Caco-2 (cell line): ENCODE measurements at regions not wholly inside any gene's neighbourhood (a gene's known extent, or its start where the extent isn't known, plus 50 kb on each side); places are given as distances from the start of the nearest gene placed in this dataset.

ENCODE experiments used
- BruUV-seq: library from RNA; stranded (reverse); fragments of 400-500 nt; replicated peaks from 2 replicates; lab custom pipeline; 2021; lab: Mats Ljungman, UMichigan
- CTCF ChIA-PET: fragments of 300-600 bp; sonication (Branson Sonifier 250); formaldehyde crosslinking; loops from one replicate; lab custom pipeline; 2022; ENCODE audit warnings: antibody characterized with exemption; lab: Charles Lee
- POLR2A ChIA-PET: fragments of 300-600 bp; sonication (Branson Sonifier 250); formaldehyde crosslinking; loops from one replicate; lab custom pipeline; 2022; ENCODE audit warnings: antibody characterized with exemption; lab: Charles Lee
- DNase-seq, 2 experiments: peaks; one replicate each; pipeline versions ENCODE4 v3.0.0 to v3.0.0-alpha.2; 2020 to 2022
- H3K27me3 ChIP-seq: replicated peaks from 2 replicates; pipeline ENCODE4 v1.6.0; 2011; ENCODE audit warnings: low read length; ENCODE audit not compliant: control insufficient read depth, insufficient read depth
- H3K36me3 ChIP-seq: 2 replicates; pipeline ENCODE4 v1.5.1; 2011; ENCODE audit warnings: low read length; ENCODE audit not compliant: control insufficient read depth, insufficient read depth
- H3K4me1 ChIP-seq: fragments of 250-450 bp; sonication (Bioruptor Pico); 2 replicates; pipeline ENCODE4 v1.5.1; 2020; ENCODE audit warnings: mild to moderate bottlenecking
- H3K4me3 ChIP-seq: 2 replicates; pipeline ENCODE4 v1.5.1; 2011; ENCODE audit warnings: low read depth, mild to moderate bottlenecking, control low read depth, low read length
- H3K9me3 ChIP-seq: fragments of 250-450 bp; sonication (Bioruptor Pico); 2 replicates; pipeline ENCODE4 v1.5.1; 2020; ENCODE audit warnings: mild to moderate bottlenecking, moderate library complexity
- H3K27ac Mint-ChIP-seq: one replicate; pipeline ENCODE4 v1.8.0; 2022; ENCODE audit warnings: mixed read lengths; ENCODE audit not compliant: unreplicated experiment
- H3K27me3 Mint-ChIP-seq: one replicate; pipeline ENCODE4 v1.8.0; 2022; ENCODE audit warnings: mixed read lengths; ENCODE audit not compliant: insufficient read depth, unreplicated experiment
- H3K36me3 Mint-ChIP-seq: one replicate; pipeline ENCODE4 v1.8.0; 2022; ENCODE audit warnings: mild to moderate bottlenecking, mixed read lengths; ENCODE audit not compliant: insufficient read depth, unreplicated experiment
- H3K4me1 Mint-ChIP-seq: one replicate; pipeline ENCODE4 v1.8.0; 2022; ENCODE audit warnings: low read depth, mixed read lengths; ENCODE audit not compliant: unreplicated experiment
- H3K4me3 Mint-ChIP-seq: one replicate; pipeline ENCODE4 v1.8.0; 2022; ENCODE audit warnings: mild to moderate bottlenecking, moderate library complexity, mixed read lengths; ENCODE audit not compliant: unreplicated experiment
- H3K9me3 Mint-ChIP-seq: one replicate; pipeline ENCODE4 v1.8.0; 2022; ENCODE audit warnings: mixed read lengths; ENCODE audit not compliant: unreplicated experiment
- intact Hi-C: fragments of 100-400 bp; cut with micrococcal nuclease; formaldehyde crosslinking; loops from one replicate; pipeline ENCODE4 v1.10.0; 2022; ENCODE audit not compliant: unreplicated experiment
- TF ChIP-seq, protein P1 (sequence below), 2 experiments: fragments of 200-600 bp in 1 of 2; IDR thresholded peaks; 1 replicate in 1 of 2; 2 replicates in 1 of 2; pipeline versions ENCODE4 v1.5.1 to v1.8.0; 2011 to 2022; ENCODE audit warnings: antibody characterized with exemption in 1 of 2, control low read depth in 1 of 2, inconsistent platforms in 1 of 2, low read depth in 1 of 2, low read length in 1 of 2, mild to moderate bottlenecking in 1 of 2, moderate library complexity in 1 of 2; ENCODE audit not compliant: insufficient read depth in 1 of 2, severe bottlenecking in 1 of 2, unreplicated experiment in 1 of 2

- no peaks in the 10 kb centered on the region for H3K9me3 ChIP-seq
- no peaks in the 10 kb centered on the region for H3K27me3 ChIP-seq
- ChIA-PET CTCF (no interaction called here), POLR2A (no interaction called here)
- H3K9me3 Mint-ChIP-seq, result peaks cover 11% of the 10 kb centered on the region
- no peaks in the 10 kb centered on the region for H3K27me3 Mint-ChIP-seq
- no TSS peak for BruUV-seq
- no peaks in the 10 kb centered on the region for H3K4me1 Mint-ChIP-seq
- H3K36me3 ChIP-seq, result no peaks in the 10 kb centered on the region
- no peak overlapping the region for H3K27ac Mint-ChIP-seq
- no peaks in the 10 kb centered on the region for H3K36me3 Mint-ChIP-seq
- TF ChIP-seq, protein P1, sequence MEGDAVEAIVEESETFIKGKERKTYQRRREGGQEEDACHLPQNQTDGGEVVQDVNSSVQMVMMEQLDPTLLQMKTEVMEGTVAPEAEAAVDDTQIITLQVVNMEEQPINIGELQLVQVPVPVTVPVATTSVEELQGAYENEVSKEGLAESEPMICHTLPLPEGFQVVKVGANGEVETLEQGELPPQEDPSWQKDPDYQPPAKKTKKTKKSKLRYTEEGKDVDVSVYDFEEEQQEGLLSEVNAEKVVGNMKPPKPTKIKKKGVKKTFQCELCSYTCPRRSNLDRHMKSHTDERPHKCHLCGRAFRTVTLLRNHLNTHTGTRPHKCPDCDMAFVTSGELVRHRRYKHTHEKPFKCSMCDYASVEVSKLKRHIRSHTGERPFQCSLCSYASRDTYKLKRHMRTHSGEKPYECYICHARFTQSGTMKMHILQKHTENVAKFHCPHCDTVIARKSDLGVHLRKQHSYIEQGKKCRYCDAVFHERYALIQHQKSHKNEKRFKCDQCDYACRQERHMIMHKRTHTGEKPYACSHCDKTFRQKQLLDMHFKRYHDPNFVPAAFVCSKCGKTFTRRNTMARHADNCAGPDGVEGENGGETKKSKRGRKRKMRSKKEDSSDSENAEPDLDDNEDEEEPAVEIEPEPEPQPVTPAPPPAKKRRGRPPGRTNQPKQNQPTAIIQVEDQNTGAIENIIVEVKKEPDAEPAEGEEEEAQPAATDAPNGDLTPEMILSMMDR (IDR thresholded peaks at IDR 0.05; ENCODE audit: insufficient read depth in 1 of 2, low read depth in 1 of 2, low read length in 1 of 2, severe bottlenecking in 1 of 2, unreplicated experiment in 1 of 2), result no peak
- intact Hi-C loops, result no loop called here
- no peak overlapping the region for H3K4me3 ChIP-seq
- no peaks in the 10 kb centered on the region for H3K4me1 ChIP-seq
- no peak for DNase-seq
- H3K4me3 Mint-ChIP-seq, result no peak overlapping the region
These were observed 609.0 kb upstream of the COX7C start for GRCh38 chr5:86008704-86009103.

- no peak for DNase-seq
- H3K4me1 Mint-ChIP-seq, result no peaks in the 10 kb centered on the region
- ChIA-PET CTCF (no interaction called here), POLR2A (no interaction called here)
- no peak overlapping the region for H3K27ac Mint-ChIP-seq
- H3K9me3 Mint-ChIP-seq, result peaks cover 11% of the 10 kb centered on the region
- no peaks in the 10 kb centered on the region for H3K36me3 ChIP-seq
- H3K27me3 ChIP-seq, result no peaks in the 10 kb centered on the region
- intact Hi-C loops, result no loop called here
- no peaks in the 10 kb centered on the region for H3K4me1 ChIP-seq
- H3K36me3 Mint-ChIP-seq, result no peaks in the 10 kb centered on the region
- no peak overlapping the region for H3K4me3 Mint-ChIP-seq
- H3K27me3 Mint-ChIP-seq, result no peaks in the 10 kb centered on the region
- BruUV-seq, result no TSS peak
- no peak overlapping the region for H3K4me3 ChIP-seq
- TF ChIP-seq, protein P1 (IDR thresholded peaks at IDR 0.05; ENCODE audit: insufficient read depth in 1 of 2, low read depth in 1 of 2, low read length in 1 of 2, severe bottlenecking in 1 of 2, unreplicated experiment in 1 of 2), result no peak
- no peaks in the 10 kb centered on the region for H3K9me3 ChIP-seq
These were observed 605.8 kb upstream of the COX7C start for GRCh38 chr5:86011937-86012336.

- no peaks in the 10 kb centered on the region for H3K9me3 ChIP-seq
- no peaks in the 10 kb centered on the region for H3K27me3 Mint-ChIP-seq
- no peak overlapping the region for H3K27ac Mint-ChIP-seq
- no TSS peak for BruUV-seq
- H3K4me3 ChIP-seq, result no peak overlapping the region
- CTCF ChIA-PET, result no interaction called here
- H3K4me3 Mint-ChIP-seq, result no peak overlapping the region
- no peaks in the 10 kb centered on the region for H3K27me3 ChIP-seq
- no peak for DNase-seq
- H3K36me3 ChIP-seq, result no peaks in the 10 kb centered on the region
- TF ChIP-seq, protein P1 (IDR thresholded peaks at IDR 0.05; ENCODE audit: insufficient read depth in 1 of 2, low read depth in 1 of 2, low read length in 1 of 2, severe bottlenecking in 1 of 2, unreplicated experiment in 1 of 2), result no peak
- no peaks in the 10 kb centered on the region for H3K36me3 Mint-ChIP-seq
- POLR2A ChIA-PET, result no interaction called here
- H3K4me1 Mint-ChIP-seq, result no peaks in the 10 kb centered on the region
- H3K9me3 Mint-ChIP-seq, result no peaks in the 10 kb centered on the region
- intact Hi-C loops, result no loop called here
- no peaks in the 10 kb centered on the region for H3K4me1 ChIP-seq
These were observed 588.4 kb upstream of the COX7C start for GRCh38 chr5:86029308-86029707.
